ENCODE measurements at regions not wholly inside any gene's neighbourhood (a gene's known extent, or its start where the extent isn't known, plus 50 kb on each side); places are given as distances from the start of the nearest gene placed in this dataset.

DNA sequence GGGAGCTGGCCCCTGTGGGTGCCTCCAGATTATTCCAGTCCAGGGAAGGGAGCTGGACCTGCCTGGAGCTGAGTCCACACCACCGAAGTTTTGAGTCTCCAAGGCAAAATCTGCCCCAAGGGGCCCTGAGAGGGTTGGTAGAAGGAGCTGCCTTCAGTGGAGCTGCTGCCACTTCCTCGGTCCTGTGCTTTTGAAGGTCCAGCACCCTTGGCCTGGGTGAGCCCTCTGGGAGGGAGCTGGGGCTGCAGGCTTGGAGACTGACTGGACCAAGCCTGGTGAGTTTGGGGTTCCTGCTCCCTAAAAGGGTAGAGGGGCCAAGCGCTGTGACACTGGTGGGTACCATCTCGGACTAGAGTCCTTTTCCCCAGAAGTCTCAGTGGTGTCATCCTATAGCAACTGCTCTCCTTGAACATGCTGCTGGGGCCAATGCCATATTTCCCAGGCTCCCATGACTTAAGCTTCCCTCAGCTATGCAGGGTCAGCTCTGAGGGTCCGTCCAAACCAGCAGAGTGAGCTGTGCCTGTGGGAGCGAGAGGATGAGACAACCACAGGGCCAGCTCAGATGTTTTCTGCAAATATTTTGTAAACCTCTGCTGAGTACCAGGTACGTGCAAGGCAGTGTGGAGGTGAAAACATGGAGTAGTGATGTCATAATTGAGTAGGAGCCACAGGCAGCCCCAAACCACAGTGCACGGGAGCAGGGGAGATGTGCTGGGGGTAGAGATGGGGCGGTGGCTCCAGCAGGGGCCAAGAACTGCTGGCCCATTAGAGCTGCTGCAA is 96.0 kb downstream of the ABHD5 start:
- Histone ChIP-seq H3K27ac (ENCODE audit: low read depth, low read length) (no peak overlapping the region), H4K20me1 (ENCODE audit: insufficient read depth, low read length) (no peaks in the 10 kb centered on the region), H3K9me3 (ENCODE audit: low read depth, low read length) (no peaks in the 10 kb centered on the region), H2AFZ (ENCODE audit: low read length) (no peak overlapping the region), H3K27me3 (ENCODE audit: insufficient read depth, low read length) (no peaks in the 10 kb centered on the region), H3K4me2 (ENCODE audit: insufficient read depth, low read length) (no peak overlapping the region), H3K4me1 (ENCODE audit: insufficient read depth, low read length) (peaks cover 3% of the 10 kb centered on the region), H3K4me3 (ENCODE audit: insufficient read depth, low read length) (no peak overlapping the region), H3K79me2 (ENCODE audit: insufficient read depth, low read length) (no peaks in the 10 kb centered on the region), H3K36me3 (ENCODE audit: insufficient read depth, low read length) (no peaks in the 10 kb centered on the region)
- DNase-seq (ENCODE audit: insufficient read length, low spot score, missing footprints): no peak
- TF ChIP-seq CTCF (IDR thresholded peaks at IDR 0.05; ENCODE audit: extremely low read depth, low read depth, low read length): no peak

GRCh38 chr3:43787330-43787729 is 96.6 kb downstream of the ABHD5 start:
- Histone ChIP-seq H3K79me2 (ENCODE audit: insufficient read depth, low read length) (no peaks in the 10 kb centered on the region), H3K27ac (ENCODE audit: low read depth, low read length) (no peak overlapping the region), H3K4me3 (ENCODE audit: insufficient read depth, low read length) (no peak overlapping the region), H3K4me2 (ENCODE audit: insufficient read depth, low read length) (no peak overlapping the region), H3K4me1 (ENCODE audit: insufficient read depth, low read length) (peaks cover 3% of the 10 kb centered on the region), H2AFZ (ENCODE audit: low read length) (no peak overlapping the region), H3K27me3 (ENCODE audit: insufficient read depth, low read length) (no peaks in the 10 kb centered on the region), H4K20me1 (ENCODE audit: insufficient read depth, low read length) (no peaks in the 10 kb centered on the region), H3K9me3 (ENCODE audit: low read depth, low read length) (no peaks in the 10 kb centered on the region), H3K36me3 (ENCODE audit: insufficient read depth, low read length) (no peaks in the 10 kb centered on the region)
- TF ChIP-seq CTCF (IDR thresholded peaks at IDR 0.05; ENCODE audit: extremely low read depth, low read depth, low read length): no peak
- no peak for DNase-seq (ENCODE audit: insufficient read length, low spot score, missing footprints)

DNA sequence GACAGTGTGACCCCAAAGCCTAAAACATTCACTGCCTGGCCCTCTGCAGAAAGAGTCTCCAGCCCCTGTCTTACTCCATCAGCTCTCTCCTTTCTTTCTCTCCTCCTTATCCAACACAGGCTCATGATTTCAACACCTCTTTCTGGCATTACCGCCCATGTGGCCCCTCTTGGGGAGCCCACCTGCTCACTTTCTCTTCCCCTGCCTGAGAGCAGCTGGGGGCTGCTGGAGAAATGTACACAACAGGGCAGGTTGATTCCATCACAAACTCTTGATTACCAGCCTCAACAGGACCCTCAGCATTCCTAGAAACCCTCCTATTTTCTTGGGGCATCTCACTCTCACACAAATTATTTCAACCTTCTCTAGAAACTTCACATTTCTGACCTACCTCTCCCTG is 98.3 kb downstream of the ABHD5 start:
- Histone ChIP-seq H4K20me1 (ENCODE audit: insufficient read depth, low read length) (no peaks in the 10 kb centered on the region), H3K9me3 (ENCODE audit: low read depth, low read length) (no peaks in the 10 kb centered on the region), H3K4me1 (ENCODE audit: insufficient read depth, low read length) (peaks cover 3% of the 10 kb centered on the region), H3K36me3 (ENCODE audit: insufficient read depth, low read length) (no peaks in the 10 kb centered on the region), H2AFZ (ENCODE audit: low read length) (no peak overlapping the region), H3K27me3 (ENCODE audit: insufficient read depth, low read length) (no peaks in the 10 kb centered on the region), H3K27ac (ENCODE audit: low read depth, low read length) (no peak overlapping the region), H3K79me2 (ENCODE audit: insufficient read depth, low read length) (no peaks in the 10 kb centered on the region), H3K4me3 (ENCODE audit: insufficient read depth, low read length) (no peak overlapping the region), H3K4me2 (ENCODE audit: insufficient read depth, low read length) (no peak overlapping the region)
- no peak for TF ChIP-seq CTCF (IDR thresholded peaks at IDR 0.05; ENCODE audit: extremely low read depth, low read depth, low read length)
- DNase-seq (ENCODE audit: insufficient read length, low spot score, missing footprints): no peak

GRCh38 chr3:43790060-43790459 is 99.3 kb downstream of the ABHD5 start:
- DNase-seq (ENCODE audit: insufficient read length, low spot score, missing footprints): no peak
- no peaks in the 10 kb centered on the region for H3K27me3 ChIP-seq (ENCODE audit: insufficient read depth, low read length)
- H3K4me3 ChIP-seq (ENCODE audit: insufficient read depth, low read length): no peak overlapping the region
- no peak overlapping the region for H2AFZ ChIP-seq (ENCODE audit: low read length)
- no peak for TF ChIP-seq CTCF (IDR thresholded peaks at IDR 0.05; ENCODE audit: extremely low read depth, low read depth, low read length)
- H3K4me1 ChIP-seq (ENCODE audit: insufficient read depth, low read length): peaks cover 3% of the 10 kb centered on the region
- H3K36me3 ChIP-seq (ENCODE audit: insufficient read depth, low read length): no peaks in the 10 kb centered on the region
- no peaks in the 10 kb centered on the region for H3K79me2 ChIP-seq (ENCODE audit: insufficient read depth, low read length)
- no peak overlapping the region for H3K4me2 ChIP-seq (ENCODE audit: insufficient read depth, low read length)
- H4K20me1 ChIP-seq (ENCODE audit: insufficient read depth, low read length): no peaks in the 10 kb centered on the region
- H3K27ac ChIP-seq (ENCODE audit: low read depth, low read length): no peak overlapping the region
- H3K9me3 ChIP-seq (ENCODE audit: low read depth, low read length): no peaks in the 10 kb centered on the region

Measured in osteoblast (primary cell).